Stimulated activated CD4-positive, alpha-beta T cell treated with anti-CD3 and anti-CD28 coated beads, Interleukin-1b, Interleukin-23, amount 100 ng/mL, for 4 hours (primary cell): ENCODE measurements at regions not wholly inside any gene's neighbourhood (a gene's known extent, or its start where the extent isn't known, plus 50 kb on each side); places are given as distances from the start of the nearest gene placed in this dataset.

ENCODE experiments used
- DNase-seq, 2 donors: peaks; one replicate each; pipeline ENCODE4 v3.0.0-alpha.2; 2020; ENCODE audit warnings: low read depth in 2 of 2

DNA sequence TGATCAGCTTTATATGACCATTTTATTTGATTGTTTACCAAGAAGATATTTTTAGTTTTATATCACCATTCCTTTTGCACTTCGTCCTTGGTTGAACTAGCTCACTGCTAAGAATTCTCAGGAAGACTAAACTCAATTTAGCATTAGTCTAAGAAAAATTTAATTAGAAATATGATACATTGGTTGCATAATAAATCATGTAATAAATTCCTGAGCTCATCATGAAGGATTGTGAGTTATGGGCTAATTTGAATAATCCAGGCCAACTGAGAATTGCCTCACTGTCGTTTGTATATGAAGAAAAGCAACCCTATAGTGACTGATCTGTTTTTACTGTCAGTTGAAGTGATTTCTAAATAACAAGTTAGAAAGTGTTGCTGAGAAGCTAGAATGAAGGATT, 725.5 kb downstream of the DNAJB9 start:
- DNase-seq, result no peak

DNA sequence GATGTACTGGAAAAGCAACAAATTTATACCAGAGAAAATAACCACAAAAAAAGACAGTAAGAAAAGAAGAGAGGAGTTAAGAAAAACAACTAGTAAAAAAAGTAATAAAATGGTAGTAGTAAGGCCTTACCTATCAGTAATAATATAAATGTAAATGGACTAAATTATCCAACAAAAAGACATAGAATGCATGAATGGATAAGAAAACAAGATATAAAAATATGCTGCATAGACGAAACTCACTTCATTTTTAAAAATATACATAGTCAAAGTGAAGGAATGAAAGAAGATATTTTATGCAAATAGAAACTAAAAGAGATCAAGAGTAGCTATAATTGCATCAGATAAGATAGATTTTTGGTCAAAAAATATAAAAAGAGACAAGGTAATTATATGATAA, 739.1 kb downstream of the DNAJB9 start:
- no peak for DNase-seq

DNA sequence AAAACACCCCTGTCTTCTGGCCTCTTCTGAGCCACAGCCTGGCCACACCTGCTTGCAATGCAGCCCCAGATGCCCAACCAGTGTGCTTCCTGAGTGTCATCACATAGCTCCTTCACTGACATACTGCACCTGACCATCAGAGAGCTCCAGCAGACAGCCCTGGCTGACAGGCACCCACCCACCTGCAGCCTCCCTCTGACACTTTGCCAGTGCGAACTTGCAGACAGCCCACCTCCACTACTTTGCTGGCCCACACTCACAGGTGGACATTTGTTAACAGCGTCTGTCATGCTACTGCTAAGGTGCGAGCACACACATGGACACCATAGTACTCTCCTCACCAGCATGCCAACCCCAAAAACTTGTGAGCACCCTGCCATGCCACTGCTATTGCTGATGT, 740.1 kb downstream of the DNAJB9 start:
- DNase-seq, result no peak

DNA sequence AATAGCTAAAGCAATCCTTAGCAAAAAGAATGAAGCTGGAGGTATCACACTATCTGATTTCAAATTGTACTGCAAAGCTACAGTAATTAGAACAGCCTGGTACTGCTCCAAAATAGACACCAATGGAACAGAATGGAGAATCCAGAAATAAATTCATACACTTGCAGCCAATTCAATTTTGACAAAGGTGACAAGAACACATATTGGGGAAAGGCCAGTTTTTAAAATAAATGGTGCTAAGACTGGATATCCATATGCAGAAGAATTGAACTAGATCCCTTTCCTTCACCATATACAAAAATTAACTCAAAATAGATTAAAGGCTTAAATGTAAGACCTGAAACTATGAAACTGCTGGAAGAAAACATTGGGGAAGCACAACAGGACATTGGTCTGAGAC, 748.5 kb downstream of the DNAJB9 start:
- DNase-seq, result no peak

DNA sequence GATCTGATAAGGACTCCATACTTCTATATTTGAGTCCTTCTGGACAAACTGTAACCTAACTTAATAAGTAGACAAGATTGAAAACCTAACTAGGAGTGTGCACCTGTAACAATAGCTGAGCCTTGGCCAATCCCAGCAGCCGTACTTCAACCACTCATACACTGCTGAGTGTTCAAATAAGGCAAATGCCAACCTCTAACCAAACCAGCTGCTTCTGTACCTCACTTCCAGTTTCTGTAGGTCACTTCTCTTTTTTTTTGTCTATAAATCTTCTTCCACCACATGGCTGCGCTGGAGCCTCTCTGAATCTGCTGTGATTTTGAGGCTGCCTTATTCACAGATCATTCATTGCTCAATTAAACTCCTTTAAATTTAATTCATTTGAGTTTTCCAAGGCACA, 753.2 kb downstream of the DNAJB9 start:
- DNase-seq, result no peak

DNA sequence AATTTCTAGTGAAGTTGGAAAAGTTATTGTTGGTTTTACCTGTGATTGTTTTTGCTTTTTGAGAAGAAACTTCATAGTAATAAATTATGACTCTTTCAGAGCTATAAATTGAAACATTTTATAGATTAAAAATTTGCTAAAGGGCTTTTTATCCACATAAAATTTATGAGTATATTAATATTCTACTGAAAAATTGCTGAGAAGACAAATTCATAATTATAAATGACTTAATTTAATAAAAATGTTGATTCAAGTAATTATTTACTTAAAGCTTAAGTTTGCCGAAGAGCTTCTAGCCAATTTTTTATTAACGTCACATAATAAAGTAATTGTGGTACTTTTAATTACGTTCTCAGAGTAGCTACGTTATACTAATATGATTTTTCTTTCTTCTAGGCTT, 761.7 kb downstream of the DNAJB9 start:
- no peak for DNase-seq

DNA sequence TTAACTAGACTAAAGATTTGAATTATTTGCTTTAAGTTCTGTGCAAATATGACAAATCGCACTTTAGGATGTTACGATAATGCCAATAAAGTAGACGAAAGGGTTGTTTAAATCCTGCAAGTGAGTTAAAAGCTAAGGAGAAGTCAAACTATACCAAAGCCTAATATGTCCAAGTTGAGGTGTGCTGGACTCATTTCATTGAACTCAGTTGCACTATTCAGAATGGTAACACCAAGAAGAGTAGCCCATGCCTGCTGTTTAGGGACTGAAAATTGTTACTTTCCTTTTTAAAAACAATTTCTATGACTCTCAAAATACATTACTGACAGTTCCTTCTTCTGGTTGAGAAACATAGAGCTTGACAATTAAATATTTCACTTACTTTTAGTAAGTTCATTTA, 766.3 kb downstream of the DNAJB9 start:
- DNase-seq, result no peak

DNA sequence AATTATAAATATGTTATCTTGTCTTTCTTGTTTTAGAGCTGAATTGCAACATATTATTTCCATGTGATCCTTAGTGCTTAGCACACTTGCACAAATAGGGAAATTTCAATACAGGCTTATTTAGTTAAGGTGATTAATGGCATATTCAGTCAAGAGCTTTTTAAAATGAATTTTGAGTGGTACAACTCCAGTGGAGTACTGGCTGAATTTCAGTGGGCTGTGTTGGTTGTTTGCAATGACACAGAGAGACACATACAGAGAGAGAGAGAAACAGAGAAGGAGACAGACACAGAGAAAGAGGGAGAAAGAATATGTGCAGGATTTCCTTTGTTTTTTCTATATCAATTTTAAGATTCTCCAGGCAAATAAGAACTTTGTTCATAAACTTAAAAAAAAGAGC, 766.9 kb downstream of the DNAJB9 start:
- no peak for DNase-seq

DNA sequence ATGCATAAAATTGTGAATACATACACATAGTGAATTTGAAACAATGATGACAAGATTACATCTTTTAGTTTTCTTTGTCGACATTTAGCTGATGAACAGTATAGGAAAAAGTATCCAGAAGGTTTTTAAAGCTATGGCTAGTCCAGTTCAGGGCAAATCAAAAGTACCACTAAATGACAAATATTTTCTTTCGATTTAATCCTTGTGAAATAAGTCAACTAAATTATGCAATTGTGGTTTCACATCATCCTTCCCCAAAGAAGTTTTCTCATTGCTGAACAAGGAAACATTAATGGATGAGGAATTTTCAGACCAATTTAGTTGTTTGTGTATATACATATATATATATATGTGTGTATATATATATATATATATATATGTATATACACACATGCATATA, 774.0 kb downstream of the DNAJB9 start:
- DNase-seq, result no peak

DNA sequence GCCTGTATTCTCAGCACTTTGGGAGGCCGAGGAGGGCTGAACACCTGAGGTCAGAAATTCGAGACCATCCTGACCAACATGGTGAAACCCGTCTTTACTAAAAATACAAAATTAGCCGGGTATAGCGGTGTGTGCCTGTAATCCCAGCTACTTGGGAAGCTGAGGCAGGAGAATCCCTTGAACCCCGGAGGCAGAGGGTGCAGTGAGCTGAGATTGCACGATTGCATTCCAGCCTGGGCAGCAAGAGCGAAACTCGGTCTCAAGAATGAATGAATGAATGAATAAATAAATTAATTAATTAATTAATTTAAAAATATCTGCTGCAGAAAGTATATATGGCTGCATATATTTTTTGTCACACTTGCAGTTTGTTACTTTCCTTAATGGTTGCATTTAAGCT, 781.8 kb downstream of the DNAJB9 start:
- DNase-seq, result no peak

DNA sequence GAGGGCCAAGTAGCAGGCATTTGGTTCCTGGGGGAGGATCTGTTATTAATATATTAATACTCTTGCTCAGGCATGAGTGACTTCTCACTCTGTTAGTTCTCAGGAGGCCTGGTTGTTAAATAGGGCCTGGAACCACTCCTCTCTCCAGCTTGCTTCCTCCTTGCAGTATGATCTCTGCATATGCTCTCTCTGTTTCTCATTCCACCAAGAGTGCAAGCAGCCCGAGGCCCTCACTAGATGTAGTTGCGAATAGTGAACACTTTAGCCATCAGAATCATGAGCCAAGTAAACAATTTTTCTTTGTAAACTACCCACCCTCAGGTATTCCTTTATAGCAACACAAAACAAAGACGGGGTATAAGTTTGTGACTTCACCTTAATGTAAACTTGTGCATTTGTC, 784.3 kb downstream of the DNAJB9 start:
- DNase-seq, result no peak

DNA sequence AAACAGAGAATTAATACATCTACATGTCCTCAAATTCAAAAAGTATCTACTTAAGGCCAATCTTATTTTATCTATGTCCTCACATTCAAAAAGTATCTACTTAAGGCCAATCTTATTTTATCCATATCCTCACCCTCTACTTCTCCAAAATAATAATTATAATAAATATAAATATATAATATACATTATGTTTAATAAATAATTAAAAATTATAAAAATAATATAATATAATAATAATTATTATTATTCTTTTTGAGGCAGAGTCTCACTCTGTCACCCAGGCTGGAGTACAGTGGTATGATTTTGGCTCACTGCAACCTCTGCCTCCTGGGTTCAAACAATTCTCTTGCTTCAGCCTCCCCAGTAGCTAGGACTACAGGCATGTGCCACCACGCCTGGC, 784.9 kb downstream of the DNAJB9 start:
- no peak for DNase-seq

DNA sequence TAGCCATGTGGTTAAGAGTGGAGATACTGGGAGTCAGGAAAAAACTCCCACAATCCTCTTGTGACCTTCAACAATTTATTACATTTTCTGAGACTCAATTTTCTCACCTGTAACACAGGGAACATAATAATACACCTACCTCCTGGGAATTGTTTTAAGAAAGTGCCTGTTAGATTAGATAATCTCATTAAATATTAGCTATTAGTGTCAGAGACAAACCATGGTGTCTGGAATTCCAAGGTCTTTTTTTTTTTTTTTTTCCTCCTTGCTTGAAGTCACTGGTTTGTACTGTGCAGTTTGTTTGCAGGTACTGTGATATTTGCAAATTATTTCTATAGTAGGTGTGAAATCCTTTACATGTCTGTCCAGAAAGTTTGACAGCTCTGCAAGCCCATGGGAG, 806.1 kb downstream of the DNAJB9 start:
- DNase-seq, result no peak

DNA sequence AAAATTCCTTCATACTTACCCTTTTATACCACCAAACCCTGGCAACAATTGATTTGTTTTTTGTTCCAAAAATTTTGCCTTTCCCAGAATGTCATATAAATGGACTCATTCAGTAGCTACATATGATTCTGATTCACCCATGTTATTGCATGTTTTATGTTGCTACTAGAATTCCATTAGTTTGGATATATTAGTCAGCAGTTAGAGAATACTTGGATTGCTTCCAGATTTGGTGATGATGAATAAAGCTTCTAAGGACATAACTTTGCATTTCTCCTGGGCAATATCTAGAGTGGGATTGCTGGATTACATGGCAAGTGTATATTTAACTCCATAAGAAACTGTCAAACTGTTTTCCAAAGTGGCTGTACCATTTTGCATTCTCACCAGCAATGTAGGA, 806.9 kb downstream of the DNAJB9 start:
- no peak for DNase-seq

DNA sequence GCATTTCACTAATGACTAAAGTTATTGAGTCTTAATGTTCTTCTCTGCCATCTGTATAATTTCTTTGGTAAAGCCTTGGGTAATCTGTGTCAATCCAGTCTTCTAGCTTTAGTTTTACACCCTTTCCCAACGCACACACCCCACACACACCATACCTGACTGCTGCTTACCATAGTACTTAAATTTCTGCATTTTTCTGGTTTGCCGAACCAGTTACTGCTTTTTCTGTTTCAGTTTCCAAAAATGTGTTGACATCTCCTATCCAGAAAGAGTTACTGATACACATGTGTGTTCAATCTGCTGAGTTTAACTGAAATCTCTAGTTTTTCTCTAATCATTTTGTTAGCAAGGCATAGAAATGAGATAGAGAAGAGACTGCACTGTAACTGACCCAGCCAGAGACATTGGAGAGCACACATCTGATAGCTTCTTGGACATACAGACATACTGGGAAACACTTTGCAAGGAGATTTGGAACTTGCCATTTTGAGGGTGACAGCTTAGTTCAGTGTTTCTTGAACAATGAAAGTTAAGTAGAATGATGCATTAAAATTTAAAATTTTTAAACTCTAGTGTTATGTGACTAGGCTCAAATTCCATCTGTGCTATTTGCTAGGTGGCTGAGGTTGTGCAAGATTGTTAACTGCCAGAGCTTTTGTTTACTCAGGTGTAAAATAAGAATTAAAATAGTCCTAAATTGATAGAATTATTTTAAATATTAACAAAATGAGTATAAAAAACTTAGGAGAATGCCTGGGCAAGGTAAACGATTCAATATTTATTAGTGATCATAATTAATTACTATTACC, 807.6 kb downstream of the DNAJB9 start:
- DNase-seq, result no peak

DNA sequence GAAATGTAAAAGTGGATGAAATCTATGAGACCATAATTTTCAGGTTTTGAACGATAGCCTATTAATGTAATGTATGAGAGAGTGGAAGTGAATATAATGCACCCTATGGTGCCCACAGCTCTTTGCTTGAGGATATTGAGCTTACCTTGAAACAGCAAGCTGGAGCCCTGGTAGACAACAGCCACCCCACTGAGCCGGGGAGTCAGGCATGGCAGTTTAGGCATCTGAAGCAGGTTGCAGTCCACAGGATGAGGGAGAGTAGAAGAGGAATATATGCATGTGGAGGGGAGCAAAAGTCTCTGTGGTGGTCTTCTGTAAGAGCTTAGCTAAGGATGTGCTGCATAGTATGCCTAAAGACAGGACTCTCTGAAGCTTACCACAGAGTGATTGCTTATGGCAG, 817.3 kb downstream of the DNAJB9 start:
- DNase-seq, result no peak

DNA sequence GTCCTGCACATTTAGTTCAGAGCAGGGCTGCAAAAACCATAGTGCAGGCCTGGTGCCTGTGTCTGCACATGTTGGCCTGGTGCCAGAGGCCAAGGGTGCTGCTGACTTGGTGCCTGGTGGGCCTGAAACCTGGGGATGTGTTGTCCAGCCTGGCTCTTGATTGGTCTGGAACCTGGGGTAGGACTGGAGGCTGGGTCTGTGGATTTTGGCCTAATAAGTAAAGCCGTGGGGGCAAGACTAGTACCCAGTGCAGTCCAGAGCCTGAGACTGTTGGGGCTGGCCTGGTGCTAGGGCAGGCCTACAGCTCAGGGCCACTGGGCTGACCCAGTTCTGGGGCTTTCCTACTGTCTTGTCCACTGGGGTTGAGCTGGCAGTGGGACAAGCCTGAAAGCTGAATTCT, 817.9 kb downstream of the DNAJB9 start:
- no peak for DNase-seq

DNA sequence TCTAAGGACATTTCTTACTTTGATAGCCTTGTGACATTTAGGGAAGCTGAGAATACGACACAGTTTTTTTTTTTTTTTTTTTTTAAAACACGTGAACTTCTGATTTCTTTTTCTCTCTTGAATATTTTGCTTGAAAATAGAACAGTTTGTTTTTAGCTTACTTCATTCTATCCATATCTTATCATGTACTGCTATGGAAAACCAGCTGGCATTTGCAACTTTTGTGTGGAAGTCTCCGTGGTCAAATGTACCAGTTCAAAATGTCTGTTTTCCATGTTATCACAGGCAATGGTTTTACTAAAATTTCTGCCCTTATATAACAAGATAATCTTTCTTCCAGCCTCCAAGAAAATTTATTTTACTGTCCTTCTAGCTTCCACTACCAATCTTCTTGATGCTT, 821.6 kb downstream of the DNAJB9 start:
- no peak for DNase-seq

DNA sequence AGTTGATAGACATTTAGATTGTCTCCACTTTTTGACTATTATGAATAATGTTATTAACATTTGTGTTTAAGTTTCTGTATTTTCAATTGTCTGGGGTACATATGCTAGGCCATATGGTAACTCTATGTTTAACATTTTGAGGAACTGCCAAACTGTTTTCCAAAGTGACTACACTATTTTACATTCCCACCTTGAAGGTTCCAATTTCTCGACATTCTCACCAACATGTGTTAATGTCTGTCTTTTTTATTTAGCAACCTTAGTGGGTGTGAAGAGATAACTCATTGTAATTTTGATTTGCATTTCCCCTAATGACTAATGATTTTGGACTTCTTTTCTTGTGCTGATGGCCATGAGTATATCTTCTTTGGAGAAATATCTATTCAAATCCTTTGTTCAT, 832.4 kb downstream of the DNAJB9 start:
- no peak for DNase-seq

DNA sequence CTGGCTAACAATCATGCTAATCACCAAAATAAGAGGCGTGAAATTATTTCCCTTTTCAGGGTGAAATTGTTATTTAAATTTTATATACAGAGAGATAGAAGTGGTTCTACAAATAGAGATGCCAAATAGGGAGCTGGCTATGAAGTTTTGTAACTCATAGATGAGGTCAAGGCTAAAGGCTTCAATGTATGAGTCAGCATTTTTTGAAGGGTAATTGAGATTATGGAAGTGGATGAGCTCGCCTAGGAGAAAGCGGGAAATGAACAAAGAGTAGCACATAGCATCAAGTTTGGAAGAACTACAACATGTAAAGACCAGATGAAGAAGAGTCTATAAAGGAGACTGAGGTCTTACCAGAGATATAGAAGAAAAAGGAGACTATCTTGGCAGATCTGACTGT, 838.1 kb downstream of the DNAJB9 start:
- no peak for DNase-seq

DNA sequence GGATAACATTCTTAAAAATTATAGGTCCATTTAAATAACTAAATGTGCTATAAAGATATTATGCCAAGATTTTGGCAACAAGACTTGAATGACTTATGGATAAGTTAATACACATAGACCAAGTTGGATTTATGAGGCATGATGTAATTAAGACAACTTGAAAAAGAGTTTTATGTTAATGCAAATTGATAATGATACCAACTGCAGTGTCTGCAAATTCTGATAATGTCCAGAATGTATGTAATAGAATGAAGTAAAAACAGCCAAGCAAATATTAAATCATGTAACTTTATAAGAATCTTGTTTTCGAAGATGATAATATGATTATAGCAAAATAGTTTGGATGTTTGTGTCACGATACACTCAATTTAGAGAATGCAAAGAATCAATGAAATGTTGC, 868.3 kb downstream of the DNAJB9 start:
- no peak for DNase-seq

DNA sequence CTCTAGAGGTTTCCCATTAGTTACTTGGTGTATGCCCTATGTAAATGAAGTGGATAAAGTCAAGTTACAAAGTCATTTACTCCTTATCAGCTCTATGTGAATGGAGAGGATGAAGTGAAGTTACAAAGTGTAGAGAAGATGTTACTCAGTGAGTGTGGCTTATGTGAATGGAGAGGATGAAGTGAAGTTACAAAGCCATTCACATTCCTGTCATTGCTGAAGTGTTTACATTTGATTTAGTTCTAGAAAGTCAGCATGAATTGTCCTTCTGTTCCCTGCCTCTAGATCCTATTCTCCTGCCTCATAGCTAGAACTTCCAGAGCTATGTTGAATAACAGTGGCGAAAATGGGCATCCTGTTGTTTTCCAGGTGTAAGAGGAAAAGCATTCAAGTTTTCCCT, 880.1 kb downstream of the DNAJB9 start:
- no peak for DNase-seq

DNA sequence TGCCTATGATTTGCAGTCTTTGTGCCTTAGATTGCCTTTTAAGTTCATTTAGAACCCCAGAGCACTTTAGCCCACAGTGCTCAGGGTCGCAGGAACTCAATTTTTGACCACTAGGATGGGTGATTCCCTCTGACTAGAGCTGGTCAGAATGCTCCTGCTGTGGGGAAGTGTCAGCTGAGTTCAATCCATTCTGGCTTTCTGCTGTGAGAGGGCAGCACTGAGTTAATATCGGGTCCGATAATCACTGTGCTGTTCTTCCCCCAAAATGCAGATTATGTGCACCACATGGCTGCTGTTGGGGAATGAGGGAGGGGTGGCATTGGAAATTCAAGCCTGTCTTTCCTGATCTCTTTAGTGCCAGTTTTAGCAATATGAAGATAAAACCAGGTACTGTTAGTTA, 886.4 kb downstream of the DNAJB9 start:
- DNase-seq, result no peak

DNA sequence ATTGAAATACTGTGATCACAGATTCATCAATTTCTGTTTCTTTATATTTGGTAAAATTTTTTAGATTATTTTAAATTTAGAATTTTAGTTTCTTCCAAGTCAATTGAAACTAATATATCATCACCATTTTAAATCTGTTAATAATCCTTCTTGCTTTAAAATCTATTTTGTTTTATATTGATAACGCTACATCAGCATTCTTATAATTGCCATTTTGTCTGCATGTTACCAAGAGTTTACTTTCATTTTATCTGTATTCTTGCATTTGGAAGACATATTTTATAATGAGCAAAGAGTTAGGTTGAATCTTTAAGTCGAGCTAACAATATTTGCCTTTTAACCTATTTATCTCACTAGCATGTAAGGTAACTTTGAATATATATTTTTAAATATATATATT, 890.6 kb downstream of the DNAJB9 start:
- no peak for DNase-seq
